G401.6 (cell line): ENCODE measurements at regions not wholly inside any gene's neighbourhood (a gene's known extent, or its start where the extent isn't known, plus 50 kb on each side); places are given as distances from the start of the nearest gene placed in this dataset.
"Not testable (repeated sequence)": the region's sequence is repeated elsewhere in the genome, so short reads cannot be mapped to it uniquely, and the experiment has no call there.

ENCODE experiments used
- FAIRE-seq: peaks from 2 replicates; lab custom pipeline; 2012; peaks lifted over from hg19 to GRCh38; lab: Jason Lieb, UNC

DNA sequence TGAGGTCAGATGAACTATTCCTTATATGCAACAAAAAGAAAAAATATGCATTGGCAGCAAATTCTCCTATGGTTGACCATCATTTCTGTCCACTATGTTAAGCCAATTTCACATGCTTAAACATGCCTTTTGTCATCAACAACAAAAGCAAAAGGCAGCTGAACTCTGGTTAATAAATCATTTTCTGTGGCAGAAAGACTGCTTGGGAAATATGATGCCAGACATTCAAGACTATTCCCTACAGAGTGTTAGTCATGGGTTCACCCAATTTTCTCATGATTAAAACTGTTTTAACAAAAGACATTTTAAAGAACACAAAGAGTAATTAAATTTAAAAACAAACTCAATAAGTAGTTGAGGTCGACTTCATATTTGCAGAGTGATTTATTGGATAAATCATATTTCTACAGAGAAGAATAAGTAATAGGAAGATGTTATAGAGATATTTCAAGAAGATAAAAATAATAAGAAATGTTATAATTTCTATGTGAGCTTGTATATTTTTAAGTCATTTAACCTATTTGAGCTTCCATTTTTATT, 890.6 kb downstream of the STPG2 start:
- no peak for FAIRE-seq

DNA sequence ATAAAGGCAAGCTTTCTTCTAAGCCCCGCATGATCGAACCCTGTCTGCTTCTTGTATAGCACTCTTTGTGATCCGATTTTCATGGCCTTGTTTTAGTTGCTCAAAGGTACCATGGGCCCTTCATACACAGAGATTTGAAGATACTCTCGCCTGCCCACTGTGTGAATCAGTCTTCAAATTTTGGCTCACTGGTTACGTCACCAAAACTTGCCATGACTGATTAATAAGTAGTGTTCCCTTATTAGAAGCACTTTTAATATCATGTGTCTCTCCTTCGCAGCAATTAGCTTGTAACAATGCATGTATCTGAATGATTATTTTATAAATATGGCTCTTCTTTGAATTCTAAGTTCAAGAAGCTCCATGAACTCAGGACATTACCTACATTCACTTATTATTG, 880.5 kb downstream of the STPG2 start:
- no peak for FAIRE-seq

DNA sequence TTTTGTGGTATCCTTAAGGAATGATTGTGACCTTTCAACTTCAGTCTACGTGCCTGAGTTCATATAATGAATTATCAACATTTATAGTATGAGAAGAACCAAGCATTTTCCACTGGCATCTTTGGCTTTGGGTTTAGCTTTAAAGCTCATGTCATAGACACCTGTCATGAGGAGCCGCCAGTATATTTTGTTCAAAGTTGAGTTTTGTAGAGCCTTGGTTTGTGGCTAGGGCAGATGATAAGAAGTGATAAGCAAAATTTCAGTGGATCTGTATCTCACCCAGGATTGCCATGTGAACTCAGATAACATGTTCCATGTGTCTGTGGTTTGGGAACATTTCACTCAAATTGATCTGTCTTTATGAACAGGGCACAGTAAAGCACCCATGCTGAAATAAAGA, 873.2 kb downstream of the STPG2 start:
- no peak for FAIRE-seq

DNA sequence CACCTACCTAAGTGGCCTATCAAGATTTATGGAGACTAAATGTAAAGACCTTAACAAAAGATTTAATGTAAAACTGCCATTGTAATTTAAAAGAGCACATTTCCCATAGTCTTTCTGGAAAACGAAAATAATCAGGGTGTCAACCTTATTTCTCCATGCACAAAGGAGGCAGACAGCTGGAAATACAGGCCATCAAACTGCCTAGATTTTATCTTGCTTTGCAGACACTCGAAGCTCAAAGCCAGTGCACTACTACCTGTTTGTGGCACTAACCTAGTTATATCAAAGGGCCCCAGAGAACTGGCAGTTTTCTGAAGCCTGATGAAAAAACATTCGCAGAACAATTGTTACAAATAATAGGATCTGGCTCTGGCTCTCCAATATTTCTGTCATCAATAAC, 863.9 kb downstream of the STPG2 start:
- FAIRE-seq, result no peak

DNA sequence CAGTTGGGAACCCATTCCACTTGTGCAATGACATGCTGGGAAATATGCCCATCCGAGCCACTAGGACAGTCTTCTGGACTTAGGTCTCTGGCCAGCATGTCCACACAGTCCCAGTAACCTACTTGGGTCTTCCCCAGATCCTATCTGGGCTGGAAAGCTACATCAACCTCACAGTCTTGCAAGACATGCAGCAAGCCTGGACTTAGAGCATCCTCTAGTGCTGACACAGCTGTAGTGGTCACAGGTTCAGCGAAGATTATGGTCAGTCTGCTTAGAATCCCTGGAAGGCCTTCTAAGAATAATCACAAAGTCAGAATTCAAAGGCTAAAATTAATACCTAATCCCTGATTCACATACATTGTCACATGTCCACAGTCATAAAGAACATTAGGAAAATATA, 842.7 kb downstream of the STPG2 start:
- FAIRE-seq, result no peak

DNA sequence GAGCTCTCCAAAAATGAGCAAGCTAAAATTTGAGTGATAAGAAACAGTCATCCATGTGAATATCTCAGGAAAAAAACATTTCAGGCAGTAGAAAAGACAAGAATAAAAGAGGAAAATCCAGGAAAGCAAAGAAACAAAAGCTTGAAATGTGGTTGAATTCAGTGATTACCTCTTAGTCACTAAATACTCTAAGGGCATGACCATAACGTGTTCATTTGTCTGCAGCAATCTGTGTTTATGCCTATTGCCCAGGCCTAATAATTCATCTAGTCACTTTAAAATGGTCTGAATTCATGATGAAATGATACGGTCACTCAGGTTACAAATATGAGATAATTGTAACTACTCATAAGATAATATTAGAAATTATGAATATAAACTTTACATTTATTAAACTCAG, 837.9 kb downstream of the STPG2 start:
- no peak for FAIRE-seq

DNA sequence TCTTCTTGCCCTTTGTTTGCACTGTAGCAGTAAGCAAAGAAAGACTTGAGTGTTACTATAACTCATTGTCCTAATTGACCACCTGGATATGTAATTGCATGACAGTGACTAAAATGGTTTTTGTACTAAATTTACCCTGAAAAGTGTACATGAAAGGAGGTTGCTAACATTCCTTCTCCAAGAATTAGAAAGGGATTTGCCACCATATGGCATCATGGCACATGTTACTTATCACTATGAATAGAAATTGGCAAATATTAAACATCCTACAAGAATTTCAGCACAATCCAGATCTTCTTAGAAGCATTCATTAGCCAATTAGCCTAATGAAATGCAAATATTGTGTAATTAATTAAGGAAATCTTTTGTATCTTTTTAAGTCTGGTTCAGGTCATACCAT, 834.2 kb downstream of the STPG2 start:
- FAIRE-seq, result no peak

DNA sequence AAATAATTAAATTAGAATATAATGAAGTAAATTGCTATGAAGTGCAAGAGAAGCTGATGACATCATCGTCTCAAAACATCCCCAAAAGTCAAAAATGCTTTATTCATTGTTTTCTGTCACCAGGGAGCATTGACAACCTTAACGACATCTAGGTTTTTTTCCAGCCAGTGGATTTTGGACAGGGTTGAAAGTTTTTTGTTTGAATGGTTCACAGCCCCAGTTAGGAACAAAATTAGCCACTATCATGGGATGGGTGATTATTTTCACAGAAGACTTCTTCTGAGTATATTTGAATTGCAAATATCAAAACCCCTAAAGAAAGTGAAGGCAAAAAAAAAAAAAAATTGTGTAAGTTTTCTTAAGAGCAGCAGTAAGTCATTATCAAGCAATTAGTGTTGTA, 826.1 kb downstream of the STPG2 start:
- no peak for FAIRE-seq

DNA sequence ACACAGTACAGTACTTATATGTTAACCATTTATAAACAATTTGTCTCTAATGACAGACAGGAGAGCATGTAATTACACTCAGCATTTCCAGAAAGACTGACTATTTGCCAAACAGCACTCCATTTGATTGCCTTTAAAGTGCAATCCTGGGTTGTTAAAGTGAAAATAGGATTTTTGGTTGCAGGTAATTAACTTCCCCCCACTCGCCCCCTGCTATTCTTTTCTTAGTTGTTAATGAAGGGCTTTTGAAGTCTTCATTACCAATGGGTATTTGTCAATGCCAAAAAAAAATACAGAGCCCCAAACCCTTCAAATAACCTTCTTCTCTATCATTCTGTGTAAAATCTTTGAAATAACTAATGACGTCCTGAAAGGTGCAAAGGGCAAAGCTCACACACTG, 825.6 kb downstream of the STPG2 start:
- FAIRE-seq, result no peak

DNA sequence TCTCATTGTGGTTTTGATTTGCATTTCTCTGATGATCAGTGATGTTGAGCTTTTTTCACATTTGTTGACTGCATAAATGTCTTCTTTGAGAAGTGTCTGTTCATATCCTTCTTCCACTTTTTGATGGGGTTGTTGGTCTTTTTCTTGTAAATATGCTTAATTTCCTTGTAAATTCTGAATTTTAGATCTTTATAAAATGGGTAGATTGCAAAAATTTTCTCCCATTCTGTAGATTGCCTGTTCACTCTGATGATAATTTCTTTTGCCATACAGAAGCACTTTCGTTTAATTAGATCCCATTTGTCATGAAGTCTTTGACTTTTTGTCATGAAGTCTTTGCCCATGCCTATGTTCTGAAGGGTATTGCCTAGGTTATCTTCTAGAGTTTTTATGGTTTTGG, 817.5 kb downstream of the STPG2 start:
- FAIRE-seq, result not testable (repeated sequence)

DNA sequence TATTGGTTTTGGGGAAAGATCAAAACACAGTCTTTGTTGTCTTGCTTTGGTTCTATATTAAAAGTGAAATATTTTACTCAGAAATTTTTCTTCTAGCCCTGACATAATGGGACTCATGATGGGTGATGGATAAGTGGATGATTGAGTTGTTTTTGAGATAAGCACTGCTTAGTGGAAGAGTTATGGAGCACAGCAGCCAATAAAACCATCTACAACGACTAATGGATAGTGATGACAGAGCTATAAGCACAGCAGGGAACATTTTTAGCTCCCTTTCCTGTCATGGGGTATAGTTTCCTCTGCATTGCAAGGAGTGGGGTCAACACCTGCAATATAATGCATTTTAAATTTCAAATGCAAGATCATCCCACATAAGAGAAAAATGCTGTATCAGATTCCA, 812.4 kb downstream of the STPG2 start:
- FAIRE-seq, result no peak

DNA sequence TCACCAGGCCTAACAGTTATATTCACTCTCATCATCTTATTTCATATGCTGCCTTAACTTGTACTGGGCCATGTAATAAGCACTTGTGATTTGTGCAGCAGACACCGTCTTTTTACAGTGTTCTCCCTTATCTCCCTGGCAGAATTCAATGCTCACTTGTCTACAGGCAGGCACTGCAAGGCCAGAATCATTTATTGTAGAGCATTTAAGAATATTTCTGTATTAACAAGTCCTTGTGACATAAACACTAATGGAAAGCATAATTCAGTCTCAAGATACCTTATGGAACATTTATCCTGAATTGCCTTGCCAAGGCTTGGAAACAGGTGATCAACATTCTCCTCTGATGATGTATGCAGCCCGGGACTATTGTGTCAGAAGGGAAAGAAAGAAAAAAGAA, 808.9 kb downstream of the STPG2 start:
- no peak for FAIRE-seq

DNA sequence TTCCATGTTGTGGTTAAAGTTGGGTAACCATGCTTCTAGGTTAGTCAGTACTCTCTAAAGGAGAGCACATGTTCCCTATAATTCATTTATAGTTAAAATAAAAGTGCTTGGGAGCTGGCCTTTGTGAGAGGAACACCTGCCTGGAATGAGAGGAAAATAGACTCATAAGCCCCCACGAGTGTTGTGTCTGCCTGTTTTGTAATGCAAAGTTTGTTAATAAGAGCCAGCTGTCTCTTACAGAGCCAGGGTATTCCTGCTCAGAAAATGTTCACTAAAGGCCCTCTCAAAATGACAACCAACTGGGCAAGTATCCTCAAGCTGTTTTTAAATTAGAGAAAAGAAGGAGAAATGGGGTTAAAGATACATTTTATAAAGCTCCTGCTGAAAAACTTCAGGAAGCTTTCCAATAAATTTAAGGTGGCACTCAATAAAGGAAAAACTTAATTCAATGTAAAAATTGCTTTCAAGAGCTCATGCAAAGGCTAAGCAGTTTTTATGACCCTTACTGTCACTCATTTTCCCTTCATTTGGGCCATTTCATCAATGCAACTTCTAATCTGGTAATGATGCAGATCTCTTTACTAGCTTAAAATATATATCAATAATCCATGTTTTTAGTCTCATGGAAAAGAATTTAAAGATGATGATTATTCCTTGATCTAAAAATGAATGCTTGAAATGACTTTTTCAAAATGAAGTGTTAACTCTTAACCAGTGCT, 793.6 kb downstream of the STPG2 start:
- no peak for FAIRE-seq

DNA sequence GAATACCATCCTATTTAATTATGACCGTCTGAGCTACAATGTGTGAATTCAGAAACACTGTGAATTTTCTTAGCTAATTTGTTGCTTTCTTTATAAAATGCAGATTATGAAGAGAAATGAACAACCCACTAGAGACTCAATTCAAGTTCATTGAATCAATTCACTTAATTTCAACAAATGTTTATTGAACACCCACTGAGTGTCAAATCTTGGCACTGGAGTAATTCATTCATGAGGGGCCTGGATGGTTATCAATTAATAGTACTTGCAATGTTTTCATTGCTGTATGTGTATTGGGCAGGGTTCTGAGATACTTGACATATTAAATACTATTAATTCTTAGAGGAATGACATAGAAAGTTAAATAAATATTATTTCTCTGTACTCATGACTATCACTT, 789.4 kb downstream of the STPG2 start:
- no peak for FAIRE-seq

DNA sequence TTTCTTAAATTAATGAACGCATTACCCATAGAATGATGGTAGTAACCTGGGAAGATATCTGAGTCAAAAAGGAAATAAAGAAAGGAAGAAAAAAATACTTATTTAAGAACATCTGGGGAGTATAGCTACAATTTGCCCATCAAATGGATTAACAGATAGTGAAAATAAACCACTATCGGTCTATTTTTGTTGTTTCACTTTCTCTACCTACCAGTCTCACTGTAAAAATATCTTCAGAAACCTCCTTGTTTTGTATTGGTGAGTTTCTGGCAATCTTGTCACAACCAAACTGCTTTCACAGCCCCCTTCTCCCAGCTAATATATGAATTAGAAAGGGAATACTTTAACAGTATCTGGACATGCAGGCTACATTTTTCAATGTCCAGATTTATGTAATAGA, 783.5 kb downstream of the STPG2 start:
- FAIRE-seq, result no peak

DNA sequence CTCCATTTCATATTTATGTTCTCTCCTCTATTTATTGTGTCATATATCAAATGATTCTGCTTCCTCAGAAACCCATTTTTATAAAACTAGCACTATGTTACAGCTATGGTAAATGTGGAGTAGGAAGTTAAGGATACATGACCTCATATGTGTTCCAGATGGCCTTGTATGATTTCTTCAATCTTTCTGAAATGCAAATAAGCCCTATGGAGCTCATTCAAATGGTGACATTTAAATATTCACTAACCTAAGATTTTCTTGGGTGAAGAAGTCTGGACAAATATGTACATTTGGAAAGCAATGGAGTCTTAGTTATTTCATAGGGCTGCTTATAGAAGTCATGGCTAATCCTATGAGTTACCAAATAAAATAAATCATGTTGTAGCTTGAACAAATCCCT, 782.5 kb downstream of the STPG2 start:
- no peak for FAIRE-seq

DNA sequence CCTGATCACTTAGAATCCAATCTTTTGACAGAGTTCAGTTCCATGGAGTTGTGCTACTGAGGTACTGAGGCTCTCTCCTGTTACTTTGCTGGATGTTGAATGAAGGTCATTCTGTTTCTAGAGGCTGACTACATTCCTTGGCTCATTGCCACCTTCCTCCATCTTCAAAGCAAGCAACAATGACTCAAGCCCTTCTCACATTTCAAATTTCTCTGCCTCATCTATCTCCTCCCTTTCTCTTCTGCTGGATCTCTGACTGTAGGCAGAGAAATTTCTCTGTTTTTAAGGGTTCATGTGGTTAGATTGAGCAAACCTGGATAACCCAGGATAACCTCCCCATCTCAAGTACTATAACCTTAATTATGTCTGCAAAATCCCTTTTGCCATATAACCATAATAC, 775.4 kb downstream of the STPG2 start:
- FAIRE-seq, result no peak

DNA sequence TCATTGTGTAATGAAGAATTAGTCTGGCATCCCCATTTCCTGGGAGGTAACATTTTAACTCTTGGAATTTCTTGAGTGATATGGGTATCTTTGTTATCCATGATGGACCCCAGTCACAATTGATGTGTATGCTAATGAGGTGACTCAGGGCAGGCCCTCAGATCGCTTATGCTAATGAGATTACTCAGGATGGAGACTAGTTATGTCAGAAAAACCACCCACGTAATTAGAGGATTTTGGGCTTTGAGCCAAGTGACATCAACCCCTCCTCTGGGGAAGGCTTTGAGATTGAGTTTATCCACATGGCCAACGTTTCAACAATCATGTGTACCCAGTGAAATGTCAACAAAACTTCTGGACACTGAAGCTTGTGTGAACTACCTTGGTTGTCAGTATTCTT, 772.7 kb downstream of the STPG2 start:
- FAIRE-seq, result no peak

DNA sequence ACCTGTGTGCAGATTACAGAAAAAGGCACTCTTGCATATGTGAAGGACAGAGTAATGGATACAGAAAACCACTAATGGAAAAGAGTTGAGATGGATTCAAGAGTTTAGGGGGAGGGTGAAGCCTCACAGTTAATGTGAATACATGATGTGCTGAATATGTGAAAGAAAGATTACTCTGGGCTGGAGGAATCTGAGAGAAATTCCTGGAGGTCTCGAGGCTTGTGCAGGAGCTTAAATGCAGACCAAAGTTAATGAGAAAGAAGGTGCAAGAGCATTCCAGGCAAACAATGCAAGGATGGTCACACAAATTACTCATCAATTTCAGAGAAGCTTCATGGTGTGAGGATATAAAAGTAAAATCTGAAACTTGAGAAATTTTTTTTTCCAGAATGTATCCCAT, 768.8 kb downstream of the STPG2 start:
- FAIRE-seq, result no peak

DNA sequence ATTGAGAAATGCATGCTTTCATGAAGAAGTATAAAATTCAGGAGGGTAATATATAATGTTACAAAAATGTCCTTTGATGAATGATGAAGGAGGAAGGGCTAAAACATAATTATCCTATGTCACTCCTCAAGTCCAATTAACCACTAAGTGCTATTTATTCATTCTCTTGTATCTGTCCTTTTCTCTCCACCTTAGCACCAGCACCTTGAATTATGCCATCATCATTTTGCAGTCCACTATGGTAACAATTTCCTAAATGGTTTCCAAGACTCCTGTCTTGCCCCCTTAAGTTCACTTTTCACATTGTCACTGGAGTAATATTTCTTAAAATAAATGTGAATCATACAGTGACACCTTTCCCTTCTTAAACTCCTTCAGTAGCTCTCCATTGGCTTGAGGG, 756.3 kb downstream of the STPG2 start:
- no peak for FAIRE-seq

DNA sequence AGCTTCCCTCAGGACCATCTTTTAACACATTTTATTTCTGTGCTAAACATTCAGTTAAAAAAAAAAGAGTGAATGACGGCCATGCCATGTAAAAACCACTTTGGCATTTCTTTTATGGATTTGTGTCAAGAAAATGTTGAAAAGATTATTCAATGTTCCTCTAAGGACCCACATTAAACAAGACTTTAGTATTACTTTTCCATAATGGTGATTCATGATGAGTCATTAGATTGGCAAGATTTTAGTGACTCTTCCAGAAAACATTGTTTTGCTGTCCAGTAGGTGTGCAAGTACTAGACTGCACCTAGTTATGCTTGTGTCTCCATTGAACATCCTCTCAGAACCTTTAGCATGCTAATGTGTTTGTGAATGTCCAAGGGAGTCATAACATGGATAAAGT, 748.6 kb downstream of the STPG2 start:
- FAIRE-seq, result no peak

DNA sequence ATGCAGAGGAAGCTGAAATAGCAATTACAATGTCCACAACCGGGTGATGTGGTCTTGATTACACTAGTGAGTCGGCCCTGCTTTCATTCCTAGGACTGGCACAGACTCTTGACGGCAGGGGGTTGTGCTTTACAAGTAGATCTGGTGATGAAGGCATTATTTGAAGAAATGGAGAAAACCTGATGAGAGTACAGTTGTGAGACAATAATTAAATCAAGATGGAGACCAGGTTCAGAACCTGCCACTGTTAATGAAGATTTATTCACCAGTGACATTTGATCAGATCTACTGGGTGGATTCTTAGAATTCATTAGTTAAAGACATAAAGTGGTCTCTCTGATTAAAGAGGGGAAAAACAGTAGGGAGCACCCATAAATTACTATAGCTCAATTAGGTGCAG, 747.2 kb downstream of the STPG2 start:
- no peak for FAIRE-seq

DNA sequence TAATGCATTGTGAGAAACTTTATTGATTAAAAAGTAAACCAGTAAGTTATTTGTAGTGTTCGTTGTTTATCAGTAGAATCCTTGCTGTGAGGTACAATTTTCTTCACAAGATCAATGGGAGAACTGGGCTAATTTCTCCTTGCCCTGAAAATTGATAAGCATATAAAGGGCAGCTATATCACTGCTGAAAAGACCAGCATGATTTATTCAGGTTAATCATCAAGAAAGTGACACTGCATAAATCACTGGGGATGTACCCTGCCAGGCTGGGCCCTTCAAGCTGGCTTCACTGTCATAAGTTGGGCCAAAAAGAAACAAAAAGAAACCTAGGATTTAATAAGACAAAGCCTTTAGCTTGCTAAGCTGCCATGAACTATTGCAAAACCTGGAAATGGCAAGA, 746.7 kb downstream of the STPG2 start:
- FAIRE-seq, result no peak

DNA sequence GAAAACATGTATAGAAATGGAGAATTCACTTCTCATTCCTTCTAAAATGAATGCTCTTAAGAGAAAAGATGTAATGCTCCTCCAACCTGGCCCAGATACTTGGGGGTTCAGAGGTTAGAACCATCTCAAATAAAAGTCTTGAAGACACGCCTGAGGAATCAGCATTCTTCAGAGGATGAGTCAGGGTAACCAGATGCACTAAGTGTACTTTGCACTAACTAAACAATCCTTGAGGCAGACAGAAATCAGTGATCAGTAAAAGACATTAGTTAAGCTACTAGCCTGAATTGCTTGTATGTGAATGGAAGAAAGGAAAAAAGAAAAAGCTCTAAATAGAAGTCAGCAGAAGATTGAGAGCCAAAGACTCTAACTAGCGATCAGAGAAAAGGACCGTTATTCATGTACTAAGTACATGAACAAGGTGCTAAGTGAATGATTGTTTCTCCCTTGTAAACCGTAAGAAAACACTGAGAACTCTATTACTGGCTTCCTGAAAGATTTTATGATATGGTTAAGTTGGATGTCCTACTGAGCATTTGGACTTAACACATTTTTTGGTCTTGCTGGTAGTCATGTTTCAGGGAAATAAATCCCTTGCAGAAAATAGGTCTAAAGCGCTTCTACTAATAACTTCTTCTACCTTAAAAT, 738.3 kb downstream of the STPG2 start:
- no peak for FAIRE-seq
